ENCODE measurements at regions not wholly inside any gene's neighbourhood (a gene's known extent, or its start where the extent isn't known, plus 50 kb on each side); places are given as distances from the start of the nearest gene placed in this dataset.
A peak's percentile ranks its signal among the peaks of the same experiment; 100 is the strongest.
"Not testable (repeated sequence)": the region's sequence is repeated elsewhere in the genome, so short reads cannot be mapped to it uniquely, and the experiment has no call there.

GRCh38 chr13:78137404-78138142 lies 218.9 kb upstream of the EDNRB start:
- DNase-seq, result peak in 1 of 2 donors; percentile 1

- DNase-seq, result no peak
These were observed 218.3 kb upstream of the EDNRB start for GRCh38 chr13:78136966-78137365.

- no peak for DNase-seq
These were observed 214.9 kb upstream of the EDNRB start for GRCh38 chr13:78133511-78133910.

- DNase-seq, result no peak
These were observed 213.2 kb upstream of the EDNRB start for GRCh38 chr13:78131811-78132210.

- DNase-seq, result no peak
These were observed 212.7 kb upstream of the EDNRB start for GRCh38 chr13:78131346-78131745.

GRCh38 chr13:78129823-78130222 lies 211.2 kb upstream of the EDNRB start:
- no peak for DNase-seq

GRCh38 chr13:78129359-78129758 lies 210.7 kb upstream of the EDNRB start:
- DNase-seq, result no peak

GRCh38 chr13:78121459-78122348 lies 203.1 kb upstream of the EDNRB start:
- DNase-seq, result peak; percentile 15 to 45

GRCh38 chr13:78121001-78121400 lies 202.4 kb upstream of the EDNRB start:
- DNase-seq, result no peak

GRCh38 chr13:78120144-78120543 lies 201.5 kb upstream of the EDNRB start:
- DNase-seq, result not testable (repeated sequence)

- DNase-seq, result not testable (repeated sequence)
These were observed 198.4 kb upstream of the EDNRB start for GRCh38 chr13:78117070-78117469.

- no peak for DNase-seq
These were observed 187.0 kb upstream of the EDNRB start for GRCh38 chr13:78105656-78106055.

GRCh38 chr13:78103936-78104335 lies 185.3 kb upstream of the EDNRB start:
- no peak for DNase-seq

- no peak for DNase-seq
These were observed 184.1 kb upstream of the EDNRB start for GRCh38 chr13:78102741-78103140.

GRCh38 chr13:78102121-78102677 lies 183.6 kb upstream of the EDNRB start:
- DNase-seq, result no peak

- DNase-seq, result no peak
These were observed 181.9 kb upstream of the EDNRB start for GRCh38 chr13:78100486-78100885.

- DNase-seq, result no peak
These were observed 179.6 kb upstream of the EDNRB start for GRCh38 chr13:78098249-78098648.

- no peak for DNase-seq
These were observed 177.6 kb upstream of the EDNRB start for GRCh38 chr13:78096221-78096620.

- DNase-seq, result no peak
These were observed 169.5 kb upstream of the EDNRB start for GRCh38 chr13:78087966-78088678.

- no peak for DNase-seq
These were observed 167.0 kb upstream of the EDNRB start for GRCh38 chr13:78085434-78086225.

GRCh38 chr13:78084401-78084800 lies 165.8 kb upstream of the EDNRB start:
- no peak for DNase-seq

GRCh38 chr13:78078168-78078567 lies 159.5 kb upstream of the EDNRB start:
- no peak for DNase-seq
